22Rv1 (cell line): ENCODE measurements at regions not wholly inside any gene's neighbourhood (a gene's known extent, or its start where the extent isn't known, plus 50 kb on each side); places are given as distances from the start of the nearest gene placed in this dataset.

Experiments used
- H3K27ac ChIP-seq: fragments of 450-650 bp; 2 replicates; pipeline ENCODE4 v1.5.1; 2017
- ZFX ChIP-seq: fragments of 450-650 bp; IDR thresholded peaks from 2 replicates; pipeline ENCODE4 v1.6.1; 2017; ENCODE audit warnings: antibody characterized with exemption, borderline replicate concordance
- TF ChIP-seq, protein P1 (sequence below): fragments of 450-650 bp; IDR thresholded peaks from 2 replicates; pipeline ENCODE4 v1.5.1; 2017; ENCODE audit warnings: mild to moderate bottlenecking

DNA sequence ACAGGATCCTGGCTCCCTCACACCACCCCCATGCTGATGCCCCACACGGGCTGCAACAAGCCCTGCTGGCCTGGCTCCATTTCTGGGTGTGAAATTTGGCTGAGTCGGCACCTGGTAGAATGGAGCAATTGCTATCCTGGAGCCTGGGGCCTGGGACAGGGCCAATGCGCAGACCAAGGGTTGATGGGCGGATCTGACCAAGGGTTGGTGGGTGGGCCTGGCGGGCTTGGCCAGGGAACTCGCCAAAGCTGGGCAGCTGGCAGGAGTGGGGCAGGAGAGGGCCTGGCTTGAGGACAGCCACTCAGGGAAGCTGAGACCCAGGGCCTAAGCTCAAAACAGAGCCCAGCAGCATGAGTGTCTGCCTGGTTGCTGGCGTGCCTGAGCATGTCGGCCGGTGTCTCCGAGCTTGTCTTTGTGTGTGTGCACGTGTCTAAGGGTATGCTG is 70.9 kb upstream of the POU3F1 start:
- TF ChIP-seq ZFX, result no peak
- TF ChIP-seq, protein P1, sequence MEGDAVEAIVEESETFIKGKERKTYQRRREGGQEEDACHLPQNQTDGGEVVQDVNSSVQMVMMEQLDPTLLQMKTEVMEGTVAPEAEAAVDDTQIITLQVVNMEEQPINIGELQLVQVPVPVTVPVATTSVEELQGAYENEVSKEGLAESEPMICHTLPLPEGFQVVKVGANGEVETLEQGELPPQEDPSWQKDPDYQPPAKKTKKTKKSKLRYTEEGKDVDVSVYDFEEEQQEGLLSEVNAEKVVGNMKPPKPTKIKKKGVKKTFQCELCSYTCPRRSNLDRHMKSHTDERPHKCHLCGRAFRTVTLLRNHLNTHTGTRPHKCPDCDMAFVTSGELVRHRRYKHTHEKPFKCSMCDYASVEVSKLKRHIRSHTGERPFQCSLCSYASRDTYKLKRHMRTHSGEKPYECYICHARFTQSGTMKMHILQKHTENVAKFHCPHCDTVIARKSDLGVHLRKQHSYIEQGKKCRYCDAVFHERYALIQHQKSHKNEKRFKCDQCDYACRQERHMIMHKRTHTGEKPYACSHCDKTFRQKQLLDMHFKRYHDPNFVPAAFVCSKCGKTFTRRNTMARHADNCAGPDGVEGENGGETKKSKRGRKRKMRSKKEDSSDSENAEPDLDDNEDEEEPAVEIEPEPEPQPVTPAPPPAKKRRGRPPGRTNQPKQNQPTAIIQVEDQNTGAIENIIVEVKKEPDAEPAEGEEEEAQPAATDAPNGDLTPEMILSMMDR, result no peak
- H3K27ac ChIP-seq, result no peak overlapping the region

DNA sequence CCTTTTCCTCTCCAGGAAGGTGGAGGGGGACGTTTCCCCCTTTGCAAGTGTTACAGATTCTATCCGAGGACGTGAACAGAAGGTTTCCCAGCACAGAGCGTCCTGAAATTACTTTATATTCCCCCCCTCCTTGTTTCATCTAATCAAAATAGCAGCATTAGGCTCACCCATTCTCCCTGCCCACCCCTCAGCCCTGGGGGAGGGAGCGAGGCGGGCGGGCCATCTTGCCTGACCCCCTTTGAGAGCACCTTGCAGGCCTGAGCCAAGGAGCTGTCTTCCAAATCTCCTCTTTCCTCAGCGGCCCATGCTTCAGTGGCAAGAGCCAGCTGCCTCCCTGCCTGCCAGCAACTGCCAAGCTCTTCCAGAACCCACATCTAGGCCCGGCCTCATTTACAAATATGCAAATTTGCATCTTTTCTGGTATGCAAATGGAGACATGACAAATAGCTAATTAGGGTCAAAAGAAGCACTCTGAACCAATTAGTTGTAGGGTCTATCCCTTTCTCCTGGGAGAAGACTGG is 69.1 kb upstream of the POU3F1 start:
- no peak overlapping the region for H3K27ac ChIP-seq
- no peak for TF ChIP-seq ZFX
- TF ChIP-seq, protein P1, result no peak

DNA sequence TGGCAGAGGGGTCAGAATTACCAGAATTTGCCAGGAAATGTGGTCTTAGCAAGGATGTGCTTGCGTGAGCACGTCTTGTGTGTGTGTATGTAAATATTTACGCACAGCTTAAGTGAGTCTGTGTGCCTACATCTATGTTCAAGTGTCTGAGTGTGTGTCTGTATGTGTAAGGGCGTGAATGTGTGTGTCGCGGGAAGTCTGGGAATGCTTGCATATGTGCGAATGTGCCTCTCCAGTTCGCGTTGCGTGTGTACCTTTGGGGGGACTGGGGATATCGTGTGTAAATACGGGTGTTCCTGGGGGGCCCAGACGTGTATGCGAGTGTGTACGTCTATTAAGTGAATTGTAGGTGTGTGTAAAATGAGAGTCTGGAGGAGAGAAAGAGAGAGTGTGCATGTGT is 68.6 kb upstream of the POU3F1 start:
- TF ChIP-seq ZFX, result no peak

DNA sequence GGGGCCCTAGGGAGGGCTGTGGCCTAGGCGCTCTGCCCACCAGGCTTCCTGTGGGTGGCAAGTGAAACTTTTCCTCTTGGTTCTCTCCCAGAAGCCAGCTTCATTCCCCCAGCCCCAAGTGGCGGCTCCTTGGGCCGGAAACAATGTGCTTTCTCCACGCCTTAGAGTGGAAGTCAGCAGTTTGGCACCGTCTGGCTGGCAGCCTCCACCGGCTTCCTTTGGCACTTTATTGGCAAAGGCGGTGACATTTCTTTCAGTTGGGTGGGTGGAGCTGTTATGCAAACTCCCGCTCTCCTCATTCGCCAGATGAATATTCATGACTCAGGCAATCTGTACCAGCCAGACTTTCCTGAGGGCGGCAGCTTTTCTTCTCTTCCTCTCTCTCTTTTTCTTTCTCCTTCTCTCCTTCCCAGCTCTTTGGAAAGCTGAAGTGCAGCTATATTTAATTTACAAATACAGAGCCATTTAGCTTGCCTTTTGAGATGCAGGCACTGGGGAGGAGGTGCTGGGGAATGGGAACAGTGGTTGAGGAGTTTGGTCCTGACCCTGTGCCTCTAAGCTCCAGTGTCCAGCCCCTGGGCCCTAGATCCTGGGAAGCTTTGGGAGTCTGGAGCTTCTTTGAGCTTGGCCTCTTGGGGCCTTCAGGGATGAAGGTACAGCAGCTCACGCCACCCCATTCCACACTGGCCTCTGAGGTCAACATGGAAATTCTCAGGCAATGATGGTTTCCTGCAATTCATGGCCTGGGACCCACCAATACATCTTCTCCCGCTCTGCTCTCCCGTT is 67.8 kb upstream of the POU3F1 start:
- TF ChIP-seq, protein P1, result no peak
- TF ChIP-seq ZFX, result no peak
- no peak overlapping the region for H3K27ac ChIP-seq

More for the DNA sequence above, 68.6 kb upstream of the POU3F1 start:
- H3K27ac ChIP-seq, result no peak overlapping the region

DNA sequence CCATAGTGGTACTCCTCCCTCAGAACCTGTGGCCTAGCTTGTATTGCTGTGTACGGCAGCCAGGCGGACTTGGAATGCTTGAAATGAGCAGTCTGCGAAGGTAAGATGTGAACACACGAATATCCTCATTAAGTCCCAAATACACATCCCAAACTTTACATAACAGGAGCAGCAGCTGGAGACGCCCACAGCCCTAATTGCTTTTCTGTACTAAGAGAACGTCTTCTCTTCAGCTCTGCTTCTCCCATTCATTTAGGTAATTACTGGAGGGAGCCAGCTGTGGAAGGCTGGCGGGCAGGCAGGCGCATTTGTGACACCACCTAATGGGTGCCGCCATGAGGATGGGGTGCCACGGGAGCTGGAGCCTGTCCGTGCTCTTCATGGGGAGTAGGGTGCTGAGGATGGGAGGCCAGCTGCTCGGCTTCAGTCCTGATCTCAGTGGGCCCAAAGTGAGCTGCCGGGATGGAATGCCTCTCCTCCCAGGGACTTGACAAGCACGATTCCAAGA is 66.6 kb upstream of the POU3F1 start:
- no peak overlapping the region for H3K27ac ChIP-seq
- TF ChIP-seq ZFX, result no peak

DNA sequence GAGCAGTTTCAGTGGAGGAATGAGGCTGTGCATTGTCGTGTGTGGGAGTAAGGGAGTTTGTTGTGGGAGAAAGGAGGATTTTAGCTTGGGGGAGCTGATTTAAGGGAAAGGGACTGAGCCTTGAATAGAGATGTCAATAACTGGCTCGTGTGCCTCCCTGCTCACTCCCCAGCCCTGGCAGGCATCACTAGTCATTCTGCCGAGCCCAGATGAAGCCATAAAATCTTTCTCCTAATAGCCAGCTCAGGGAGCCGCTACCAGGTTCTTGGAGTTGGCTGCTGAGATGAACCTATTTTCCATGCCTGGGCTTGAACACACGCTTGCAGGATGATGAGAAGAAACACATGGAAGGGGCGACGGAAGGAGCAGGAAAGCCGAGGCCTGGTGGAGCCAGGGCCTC is 65.0 kb upstream of the POU3F1 start:
- TF ChIP-seq, protein P1, result no peak
- TF ChIP-seq ZFX, result no peak

DNA sequence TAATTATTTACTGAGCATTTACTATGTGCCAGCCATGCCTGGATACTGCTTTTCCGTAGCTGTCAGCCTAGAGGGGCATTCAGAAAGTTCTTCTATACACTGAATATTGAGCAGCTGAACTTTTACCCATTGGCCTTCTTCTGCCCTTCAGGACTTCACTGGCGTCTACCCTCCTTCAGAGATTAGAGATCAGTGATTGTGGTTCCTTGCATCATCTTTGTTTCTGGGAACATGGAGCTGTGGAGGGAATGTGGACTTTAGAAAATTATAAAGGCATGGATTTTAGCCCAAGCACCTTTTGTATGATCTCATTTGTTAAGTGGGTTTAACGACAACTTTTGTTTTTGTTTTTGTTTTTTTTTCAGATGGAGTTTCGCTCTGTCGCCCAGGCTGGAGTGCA is 58.7 kb upstream of the POU3F1 start:
- no peak for TF ChIP-seq ZFX
- TF ChIP-seq, protein P1, result no peak
- no peak overlapping the region for H3K27ac ChIP-seq

More for the DNA sequence above, 65.0 kb upstream of the POU3F1 start:
- no peak overlapping the region for H3K27ac ChIP-seq

DNA sequence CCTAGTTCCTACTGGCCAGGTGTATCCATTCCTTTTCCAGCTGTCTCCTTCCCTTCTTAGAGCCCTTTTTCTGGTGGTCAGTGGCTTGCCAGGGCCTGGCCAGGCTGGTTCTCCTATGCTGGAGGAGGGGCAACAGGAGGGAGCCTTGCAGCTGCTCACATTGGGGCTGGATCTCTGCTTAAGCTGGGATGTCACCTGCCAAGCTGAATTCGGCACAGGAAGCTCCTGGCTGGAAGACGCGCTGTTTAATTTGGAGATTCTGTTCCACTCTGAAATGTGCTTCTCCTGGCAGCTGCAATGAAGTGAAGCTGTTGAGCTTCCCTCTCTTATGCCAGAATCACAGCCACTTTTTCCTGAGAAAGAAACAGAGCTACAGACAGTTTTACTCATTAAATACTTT is 56.0 kb upstream of the POU3F1 start:
- no peak overlapping the region for H3K27ac ChIP-seq
- no peak for TF ChIP-seq ZFX
- TF ChIP-seq, protein P1, result no peak
